Activated T-helper 17 cell treated with anti-CD3 and anti-CD28 coated beads, Interleukin-2, amount 50 U/mL, for 72 hours (primary cell): ENCODE measurements at regions not wholly inside any gene's neighbourhood (a gene's known extent, or its start where the extent isn't known, plus 50 kb on each side); places are given as distances from the start of the nearest gene placed in this dataset.
"Not testable (repeated sequence)": the region's sequence is repeated elsewhere in the genome, so short reads cannot be mapped to it uniquely, and the experiment has no call there.

Experiments
- ATAC-seq: fragments of 150-1000 bp; cut with Tn5 transposase; replicated peaks from 2 replicates; pipeline ENCODE4 v1.10.0; 2021; ENCODE audit warnings: mild to moderate bottlenecking, moderate library complexity
- H3K27ac Mint-ChIP-seq: one replicate; pipeline ENCODE4 v1.8.0; 2022; ENCODE audit warnings: mixed read lengths
- H3K27me3 Mint-ChIP-seq: one replicate; pipeline ENCODE4 v1.8.0; 2022; ENCODE audit warnings: mixed read lengths
- H3K36me3 Mint-ChIP-seq: one replicate; pipeline ENCODE4 v1.8.0; 2022; ENCODE audit warnings: low read depth, mild to moderate bottlenecking, mixed read lengths
- H3K4me1 Mint-ChIP-seq: one replicate; pipeline ENCODE4 v1.8.0; 2022; ENCODE audit warnings: mixed read lengths
- H3K4me3 Mint-ChIP-seq: one replicate; pipeline ENCODE4 v1.8.0; 2022; ENCODE audit warnings: mild to moderate bottlenecking, mixed read lengths
- H3K9me3 Mint-ChIP-seq: one replicate; pipeline ENCODE4 v1.8.0; 2022; ENCODE audit warnings: mixed read lengths

GRCh38 chr14:105867961-105868599 is 341.7 kb downstream of the TMEM121 start:
- no peak for ATAC-seq
- Mint-ChIP-seq H3K27ac (no peak overlapping the region), H3K27me3 (no peaks in the 10 kb centered on the region), H3K9me3 (no peaks in the 10 kb centered on the region), H3K4me3 (no peak overlapping the region), H3K36me3 (no peaks in the 10 kb centered on the region), H3K4me1 (no peaks in the 10 kb centered on the region)

DNA sequence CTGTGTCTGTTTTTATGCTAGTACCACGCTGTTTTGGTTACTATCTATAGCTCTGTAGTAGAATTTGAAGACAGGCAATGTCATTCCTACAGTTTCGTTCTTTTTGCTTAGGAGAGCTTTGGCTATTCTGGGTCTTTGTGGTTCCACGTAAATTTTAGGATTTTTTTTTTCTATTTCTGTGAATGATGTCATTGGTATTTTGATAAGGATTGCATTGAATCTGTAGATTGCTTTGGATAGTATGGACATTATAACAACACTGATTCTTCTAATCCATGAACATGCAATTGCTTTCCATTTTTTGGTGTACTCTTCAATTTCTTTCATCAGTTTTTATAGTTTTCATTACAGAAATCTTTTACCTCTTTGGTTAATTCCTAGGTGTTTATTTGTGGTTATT is 345.2 kb downstream of the TMEM121 start:
- Mint-ChIP-seq H3K27ac (no peak overlapping the region), H3K36me3 (no peaks in the 10 kb centered on the region), H3K4me3 (no peak overlapping the region), H3K27me3 (peaks cover 16% of the 10 kb centered on the region), H3K4me1 (no peaks in the 10 kb centered on the region), H3K9me3 (no peaks in the 10 kb centered on the region)
- ATAC-seq = no peak

GRCh38 chr14:105873870-105874512 is 347.6 kb downstream of the TMEM121 start:
- H3K4me1 Mint-ChIP-seq = no peaks in the 10 kb centered on the region
- H3K9me3 Mint-ChIP-seq = no peaks in the 10 kb centered on the region
- H3K27me3 Mint-ChIP-seq = peaks cover 22% of the 10 kb centered on the region
- no peak overlapping the region for H3K4me3 Mint-ChIP-seq
- no peak for ATAC-seq
- H3K27ac Mint-ChIP-seq = no peak overlapping the region
- H3K36me3 Mint-ChIP-seq = no peaks in the 10 kb centered on the region

DNA sequence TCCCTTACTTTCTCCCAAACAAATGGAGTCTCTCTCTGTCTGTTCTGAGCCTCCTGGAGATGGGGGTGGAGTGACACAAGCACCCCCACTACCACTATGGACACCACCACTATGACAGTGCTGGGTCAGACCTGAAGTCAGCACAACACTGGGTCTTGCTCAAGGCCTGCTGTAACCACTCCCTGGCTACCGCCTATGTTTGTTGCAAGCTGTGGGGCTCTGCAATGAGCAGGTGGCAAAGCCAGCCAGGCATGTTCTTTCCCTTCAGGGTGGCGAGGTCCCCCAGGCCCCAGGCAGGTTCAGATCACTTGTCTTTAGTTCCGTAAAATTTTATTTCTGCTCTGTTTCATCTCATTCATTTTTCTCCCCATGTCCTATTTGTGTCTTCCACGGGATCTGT is 349.8 kb downstream of the TMEM121 start:
- Mint-ChIP-seq H3K4me3 (no peak overlapping the region), H3K9me3 (no peaks in the 10 kb centered on the region), H3K27me3 (peaks cover 27% of the 10 kb centered on the region), H3K4me1 (no peaks in the 10 kb centered on the region), H3K27ac (no peak overlapping the region), H3K36me3 (no peaks in the 10 kb centered on the region)
- ATAC-seq = no peak

- no peaks in the 10 kb centered on the region for H3K4me1 Mint-ChIP-seq
- no peak overlapping the region for H3K27ac Mint-ChIP-seq
- no peak overlapping the region for H3K4me3 Mint-ChIP-seq
- peaks cover 27% of the 10 kb centered on the region for H3K27me3 Mint-ChIP-seq
- ATAC-seq = no peak
- H3K9me3 Mint-ChIP-seq = no peaks in the 10 kb centered on the region
- H3K36me3 Mint-ChIP-seq = no peaks in the 10 kb centered on the region
These were observed 350.4 kb downstream of the TMEM121 start for GRCh38 chr14:105876829-105877228.

GRCh38 chr14:105877645-105878044 is 351.3 kb downstream of the TMEM121 start:
- Mint-ChIP-seq H3K27me3 (peaks cover 27% of the 10 kb centered on the region), H3K36me3 (no peaks in the 10 kb centered on the region), H3K4me3 (no peak overlapping the region), H3K9me3 (no peaks in the 10 kb centered on the region), H3K4me1 (no peaks in the 10 kb centered on the region), H3K27ac (no peak overlapping the region)
- ATAC-seq = no peak

DNA sequence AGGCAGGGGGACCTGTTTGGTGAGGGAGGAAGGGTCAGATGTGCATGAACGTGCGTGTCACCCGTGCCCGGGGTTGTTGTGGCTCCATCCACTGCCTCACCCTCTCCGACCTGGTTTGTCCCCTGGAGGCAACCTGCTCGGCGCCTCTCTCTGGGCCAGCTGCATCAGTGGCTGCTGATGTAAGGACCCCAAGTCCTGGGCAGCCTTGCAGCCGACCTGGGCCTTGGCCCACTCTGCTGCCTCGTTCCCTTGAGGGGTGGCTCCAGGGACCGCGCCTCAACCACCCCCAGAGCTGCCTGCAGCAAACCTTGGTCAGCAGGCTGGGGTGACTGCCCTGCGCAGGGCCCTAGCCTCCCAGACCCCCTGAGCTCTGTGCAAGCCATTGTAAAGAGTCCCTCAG is 351.7 kb downstream of the TMEM121 start:
- no peak overlapping the region for H3K27ac Mint-ChIP-seq
- H3K36me3 Mint-ChIP-seq = no peaks in the 10 kb centered on the region
- no peak overlapping the region for H3K4me3 Mint-ChIP-seq
- peaks cover 27% of the 10 kb centered on the region for H3K27me3 Mint-ChIP-seq
- H3K9me3 Mint-ChIP-seq = no peaks in the 10 kb centered on the region
- no peak for ATAC-seq
- H3K4me1 Mint-ChIP-seq = no peaks in the 10 kb centered on the region

DNA sequence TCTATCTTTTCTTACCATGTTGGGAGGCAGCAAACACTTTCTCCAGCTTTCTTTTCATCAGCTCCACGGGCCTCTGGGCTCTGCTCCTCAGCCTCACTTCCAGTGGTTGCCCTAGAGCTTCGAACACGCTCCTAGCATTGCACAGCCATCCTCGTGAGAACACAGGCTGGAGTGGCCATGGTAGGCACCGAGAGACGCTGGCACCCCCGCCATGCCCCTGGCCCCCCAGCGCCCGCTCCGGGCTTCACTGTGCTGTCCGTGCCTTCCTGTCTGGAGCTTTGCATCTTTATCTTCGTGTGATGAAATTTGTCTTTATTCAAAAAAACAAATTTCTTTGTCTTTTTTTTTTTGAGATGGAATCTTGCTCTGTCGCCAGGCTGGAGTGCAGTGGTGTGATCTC is 352.2 kb downstream of the TMEM121 start:
- no peak overlapping the region for H3K4me3 Mint-ChIP-seq
- no peaks in the 10 kb centered on the region for H3K36me3 Mint-ChIP-seq
- H3K4me1 Mint-ChIP-seq = no peaks in the 10 kb centered on the region
- no peaks in the 10 kb centered on the region for H3K9me3 Mint-ChIP-seq
- ATAC-seq = no peak
- peaks cover 27% of the 10 kb centered on the region for H3K27me3 Mint-ChIP-seq
- H3K27ac Mint-ChIP-seq = no peak overlapping the region

- no peaks in the 10 kb centered on the region for H3K4me1 Mint-ChIP-seq
- peaks cover 27% of the 10 kb centered on the region for H3K27me3 Mint-ChIP-seq
- H3K36me3 Mint-ChIP-seq = no peaks in the 10 kb centered on the region
- H3K4me3 Mint-ChIP-seq = no peak overlapping the region
- H3K9me3 Mint-ChIP-seq = no peaks in the 10 kb centered on the region
- ATAC-seq = no peak
- no peak overlapping the region for H3K27ac Mint-ChIP-seq
These were observed 353.1 kb downstream of the TMEM121 start for GRCh38 chr14:105879503-105879866.

GRCh38 chr14:105879867-105880561 is 353.6 kb downstream of the TMEM121 start:
- H3K9me3 Mint-ChIP-seq = no peaks in the 10 kb centered on the region
- H3K27me3 Mint-ChIP-seq = peaks cover 27% of the 10 kb centered on the region
- no peaks in the 10 kb centered on the region for H3K36me3 Mint-ChIP-seq
- H3K4me3 Mint-ChIP-seq = no peak overlapping the region
- H3K4me1 Mint-ChIP-seq = no peaks in the 10 kb centered on the region
- H3K27ac Mint-ChIP-seq = no peak overlapping the region
- no peak for ATAC-seq

GRCh38 chr14:105880616-105881015 is 354.2 kb downstream of the TMEM121 start:
- H3K36me3 Mint-ChIP-seq = no peaks in the 10 kb centered on the region
- peaks cover 24% of the 10 kb centered on the region for H3K27me3 Mint-ChIP-seq
- ATAC-seq = no peak
- H3K27ac Mint-ChIP-seq = no peak overlapping the region
- no peak overlapping the region for H3K4me3 Mint-ChIP-seq
- H3K4me1 Mint-ChIP-seq = no peaks in the 10 kb centered on the region
- no peaks in the 10 kb centered on the region for H3K9me3 Mint-ChIP-seq

- peaks cover 18% of the 10 kb centered on the region for H3K27me3 Mint-ChIP-seq
- ATAC-seq = no peak
- no peaks in the 10 kb centered on the region for H3K36me3 Mint-ChIP-seq
- no peak overlapping the region for H3K27ac Mint-ChIP-seq
- no peaks in the 10 kb centered on the region for H3K4me1 Mint-ChIP-seq
- H3K4me3 Mint-ChIP-seq = no peak overlapping the region
- no peaks in the 10 kb centered on the region for H3K9me3 Mint-ChIP-seq
These were observed 354.9 kb downstream of the TMEM121 start for GRCh38 chr14:105881021-105881930.

- ATAC-seq, H3K4me1 Mint-ChIP-seq: not testable (repeated sequence)
- H3K27me3 Mint-ChIP-seq = peaks cover 14% of the 10 kb centered on the region
These were observed 355.6 kb downstream of the TMEM121 start for GRCh38 chr14:105882011-105882410.

DNA sequence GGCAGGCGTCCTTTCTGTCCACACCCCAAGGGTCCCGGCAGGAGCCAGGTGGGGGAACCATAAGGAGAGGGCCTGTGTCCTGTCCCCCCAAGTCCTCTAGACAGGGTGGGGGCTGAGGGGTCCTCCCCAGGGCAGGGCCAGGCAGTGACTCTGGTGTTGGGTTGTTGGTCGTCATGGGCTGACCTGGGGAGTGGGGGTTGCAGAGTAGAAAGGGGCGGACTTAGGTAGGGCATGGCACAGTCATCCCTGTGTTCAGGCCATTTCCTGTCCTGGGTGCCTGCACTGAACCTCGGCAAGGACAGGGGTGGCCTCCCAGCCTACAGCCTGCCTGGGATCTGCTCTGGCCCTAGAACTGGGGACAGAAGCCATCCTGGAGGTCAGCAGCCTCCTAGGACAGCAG is 356.2 kb downstream of the TMEM121 start:
- no peak overlapping the region for H3K4me3 Mint-ChIP-seq
- no peak for ATAC-seq
- no peak overlapping the region for H3K27ac Mint-ChIP-seq
- no peaks in the 10 kb centered on the region for H3K9me3 Mint-ChIP-seq
- H3K36me3 Mint-ChIP-seq = no peaks in the 10 kb centered on the region
- peaks cover 10% of the 10 kb centered on the region for H3K27me3 Mint-ChIP-seq
- no peaks in the 10 kb centered on the region for H3K4me1 Mint-ChIP-seq

More at GRCh38 chr14:105882011-105882410, 355.6 kb downstream of the TMEM121 start:
- H3K27ac Mint-ChIP-seq, H3K9me3 Mint-ChIP-seq, H3K4me3 Mint-ChIP-seq, H3K36me3 Mint-ChIP-seq: not testable (repeated sequence)
